Activated T-helper 2 cell treated with anti-CD3 and anti-CD28 coated beads, Interferon-gamma antibody, Interleukin-2, Interleukin-4, amounts not matched to agents 10 μg/mL and 5 μg/mL and 100 μg/mL, durations not matched to agents 14 hours and 24 hours and 36 hours (primary cell): ENCODE measurements at regions not wholly inside any gene's neighbourhood (a gene's known extent, or its start where the extent isn't known, plus 50 kb on each side); places are given as distances from the start of the nearest gene placed in this dataset.

Experiments
- DNase-seq: peaks from one replicate; pipeline ENCODE4 v3.0.0; 2021; ENCODE audit warnings: low spot score
- H3K27ac Mint-ChIP-seq: one replicate; pipeline ENCODE4 v1.8.0; 2021; ENCODE audit warnings: mixed read lengths
- H3K27me3 Mint-ChIP-seq: one replicate; pipeline ENCODE4 v1.8.0; 2021; ENCODE audit warnings: low read depth, mixed read lengths
- H3K36me3 Mint-ChIP-seq: one replicate; pipeline ENCODE4 v1.8.0; 2021; ENCODE audit warnings: low read depth, mixed read lengths
- H3K4me1 Mint-ChIP-seq: one replicate; pipeline ENCODE4 v1.8.0; 2021; ENCODE audit warnings: low read depth, mixed read lengths
- H3K4me3 Mint-ChIP-seq: one replicate; pipeline ENCODE4 v1.8.0; 2021; ENCODE audit warnings: low read depth, mild to moderate bottlenecking, moderate library complexity, mixed read lengths
- H3K9me3 Mint-ChIP-seq: one replicate; pipeline ENCODE4 v1.8.0; 2021; ENCODE audit warnings: mixed read lengths
- intact Hi-C: fragments of 100-400 bp; cut with micrococcal nuclease; formaldehyde crosslinking; loops from one replicate; pipeline ENCODE4 v1.15.1; 2023

- Mint-ChIP-seq H3K27me3 (no peaks in the 10 kb centered on the region), H3K4me1 (no peaks in the 10 kb centered on the region), H3K9me3 (no peaks in the 10 kb centered on the region), H3K27ac (no peak overlapping the region), H3K4me3 (no peak overlapping the region), H3K36me3 (no peaks in the 10 kb centered on the region)
- intact Hi-C loops = no loop called here
- no peak for DNase-seq
These were observed 300.0 kb upstream of the IRX3 start for GRCh38 chr16:54586474-54587175.

GRCh38 chr16:54585998-54586340 lies 299.4 kb upstream of the IRX3 start:
- H3K4me3 Mint-ChIP-seq = no peak overlapping the region
- H3K9me3 Mint-ChIP-seq = no peaks in the 10 kb centered on the region
- H3K36me3 Mint-ChIP-seq = no peaks in the 10 kb centered on the region
- DNase-seq = no peak
- H3K4me1 Mint-ChIP-seq = no peaks in the 10 kb centered on the region
- no peaks in the 10 kb centered on the region for H3K27me3 Mint-ChIP-seq
- intact Hi-C loops = no loop called here
- no peak overlapping the region for H3K27ac Mint-ChIP-seq

GRCh38 chr16:54585094-54585997 lies 298.8 kb upstream of the IRX3 start:
- Mint-ChIP-seq H3K27me3 (no peaks in the 10 kb centered on the region), H3K27ac (no peak overlapping the region), H3K4me3 (no peak overlapping the region), H3K4me1 (no peaks in the 10 kb centered on the region), H3K36me3 (no peaks in the 10 kb centered on the region), H3K9me3 (no peaks in the 10 kb centered on the region)
- intact Hi-C loops = no loop called here
- no peak for DNase-seq

- Mint-ChIP-seq H3K27me3 (no peaks in the 10 kb centered on the region), H3K36me3 (no peaks in the 10 kb centered on the region)
These were observed 297.5 kb upstream of the IRX3 start for GRCh38 chr16:54584121-54584520.

GRCh38 chr16:54582631-54583250 lies 296.2 kb upstream of the IRX3 start:
- Mint-ChIP-seq H3K27ac (no peak overlapping the region), H3K4me3 (no peak overlapping the region), H3K4me1 (no peaks in the 10 kb centered on the region), H3K36me3 (no peaks in the 10 kb centered on the region), H3K9me3 (no peaks in the 10 kb centered on the region), H3K27me3 (peaks cover under 1% of the 10 kb centered on the region)
- intact Hi-C loops = no loop called here
- no peak for DNase-seq

More at GRCh38 chr16:54584121-54584520, 297.5 kb upstream of the IRX3 start:
- DNase-seq = no peak
- Mint-ChIP-seq H3K4me1 (no peaks in the 10 kb centered on the region), H3K9me3 (no peaks in the 10 kb centered on the region), H3K27ac (no peak overlapping the region), H3K4me3 (no peak overlapping the region)
- intact Hi-C loops = no loop called here

GRCh38 chr16:54579106-54579728 lies 292.6 kb upstream of the IRX3 start:
- intact Hi-C loops = no loop called here
- DNase-seq = no peak
- Mint-ChIP-seq H3K27ac (no peak overlapping the region), H3K9me3 (no peaks in the 10 kb centered on the region), H3K4me3 (no peak overlapping the region), H3K4me1 (no peaks in the 10 kb centered on the region), H3K27me3 (peaks cover 13% of the 10 kb centered on the region), H3K36me3 (no peaks in the 10 kb centered on the region)

GRCh38 chr16:54577651-54578128 lies 291.1 kb upstream of the IRX3 start:
- H3K27ac Mint-ChIP-seq = no peak overlapping the region
- peaks cover 13% of the 10 kb centered on the region for H3K27me3 Mint-ChIP-seq
- intact Hi-C loops = no loop called here
- no peaks in the 10 kb centered on the region for H3K4me1 Mint-ChIP-seq
- no peak for DNase-seq
- no peaks in the 10 kb centered on the region for H3K36me3 Mint-ChIP-seq
- H3K9me3 Mint-ChIP-seq = no peaks in the 10 kb centered on the region
- no peak overlapping the region for H3K4me3 Mint-ChIP-seq

GRCh38 chr16:54576785-54577184 lies 290.2 kb upstream of the IRX3 start:
- no peaks in the 10 kb centered on the region for H3K36me3 Mint-ChIP-seq
- no peak for DNase-seq

GRCh38 chr16:54568906-54569807 lies 282.6 kb upstream of the IRX3 start:
- H3K27me3 Mint-ChIP-seq = no peaks in the 10 kb centered on the region
- H3K4me3 Mint-ChIP-seq = no peak overlapping the region
- H3K27ac Mint-ChIP-seq = no peak overlapping the region
- H3K9me3 Mint-ChIP-seq = no peaks in the 10 kb centered on the region
- no peaks in the 10 kb centered on the region for H3K4me1 Mint-ChIP-seq
- no peaks in the 10 kb centered on the region for H3K36me3 Mint-ChIP-seq
- intact Hi-C loops = no loop called here
- DNase-seq = no peak

More at GRCh38 chr16:54576785-54577184, 290.2 kb upstream of the IRX3 start:
- Mint-ChIP-seq H3K9me3 (no peaks in the 10 kb centered on the region), H3K27ac (no peak overlapping the region), H3K4me1 (no peaks in the 10 kb centered on the region), H3K27me3 (peaks cover 13% of the 10 kb centered on the region), H3K4me3 (no peak overlapping the region)
- intact Hi-C loops = no loop called here

GRCh38 chr16:54564841-54565240 lies 278.3 kb upstream of the IRX3 start:
- Mint-ChIP-seq H3K9me3 (no peaks in the 10 kb centered on the region), H3K27ac (no peak overlapping the region), H3K27me3 (no peaks in the 10 kb centered on the region), H3K36me3 (no peaks in the 10 kb centered on the region), H3K4me1 (no peaks in the 10 kb centered on the region), H3K4me3 (no peak overlapping the region)
- intact Hi-C loops = no loop called here
- DNase-seq = no peak

- Mint-ChIP-seq H3K4me3 (no peak overlapping the region), H3K27ac (no peak overlapping the region), H3K27me3 (no peaks in the 10 kb centered on the region), H3K9me3 (no peaks in the 10 kb centered on the region), H3K36me3 (no peaks in the 10 kb centered on the region), H3K4me1 (no peaks in the 10 kb centered on the region)
- intact Hi-C loops = no loop called here
- no peak for DNase-seq
These were observed 268.0 kb upstream of the IRX3 start for GRCh38 chr16:54554581-54554980.

GRCh38 chr16:54548281-54548680 lies 261.7 kb upstream of the IRX3 start:
- Mint-ChIP-seq H3K36me3 (no peaks in the 10 kb centered on the region), H3K4me3 (no peak overlapping the region), H3K9me3 (no peaks in the 10 kb centered on the region), H3K27me3 (no peaks in the 10 kb centered on the region), H3K4me1 (no peaks in the 10 kb centered on the region), H3K27ac (no peak overlapping the region)
- no peak for DNase-seq
- intact Hi-C loops = no loop called here
